ENCODE measurements at regions not wholly inside any gene's neighbourhood (a gene's known extent, or its start where the extent isn't known, plus 50 kb on each side); places are given as distances from the start of the nearest gene placed in this dataset.

DNA sequence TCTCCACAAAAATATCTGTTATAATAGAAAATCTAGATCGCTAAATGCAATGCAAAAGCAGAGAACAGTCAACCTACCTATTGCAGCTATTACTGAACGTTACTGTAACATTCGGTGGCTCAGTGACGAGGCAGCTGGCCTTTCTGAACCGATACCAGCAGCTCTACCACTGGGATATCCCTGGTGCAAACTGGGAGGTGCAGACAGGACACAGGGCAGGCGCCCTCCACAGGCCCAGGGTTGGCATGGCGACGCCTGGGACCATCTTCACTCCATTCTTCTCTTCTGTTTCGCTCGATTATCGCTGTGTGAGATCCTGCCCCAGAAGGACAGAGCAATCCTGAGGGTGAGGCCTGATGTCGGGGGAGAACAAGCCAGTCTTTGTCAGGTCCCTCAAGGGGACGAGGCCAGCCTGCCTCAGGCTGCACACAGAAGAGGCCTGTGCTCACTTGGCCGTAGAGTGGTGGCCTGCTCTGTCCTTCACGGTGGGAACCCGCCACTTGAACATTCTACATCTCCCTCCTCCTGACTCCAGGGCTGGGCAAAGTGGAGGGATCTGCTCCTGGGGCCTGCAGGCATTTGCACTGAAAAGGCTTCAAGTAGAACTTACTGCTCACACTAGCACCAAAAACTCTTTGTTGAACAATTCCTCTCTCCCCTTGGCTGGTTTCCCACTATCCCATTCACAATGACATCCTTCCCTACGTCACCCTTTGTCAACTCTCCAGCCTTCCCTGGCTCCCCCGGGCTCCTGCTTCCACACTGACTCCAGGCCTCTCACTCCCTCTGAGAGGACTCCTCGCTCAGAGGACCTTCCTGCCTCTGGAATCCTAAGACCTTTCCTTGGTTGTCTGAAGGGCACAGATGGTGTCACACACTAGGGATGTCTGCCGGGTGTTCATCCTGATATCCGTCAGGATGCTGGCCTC is 49.7 kb downstream of the CYRIA start:
- DNase-seq, result no peak

DNA sequence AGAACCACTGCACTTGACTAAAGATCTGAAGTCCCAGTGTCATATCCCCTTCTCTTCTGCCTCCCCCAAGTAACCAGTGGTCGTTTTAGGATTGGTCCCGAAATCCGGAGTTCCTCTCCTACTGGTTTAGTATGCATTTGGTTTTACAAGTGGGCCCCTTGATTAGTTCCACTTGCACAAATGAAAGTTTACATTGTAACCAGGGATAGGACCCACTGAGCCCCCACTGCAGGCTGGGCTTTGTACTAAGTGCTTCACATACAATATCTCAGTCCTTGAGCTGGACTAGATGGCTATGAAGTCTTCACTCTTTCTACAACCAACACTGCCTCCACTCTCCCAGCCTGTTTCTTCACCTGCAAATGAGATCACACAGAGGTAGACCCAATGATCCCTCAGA is 50.4 kb downstream of the CYRIA start:
- no peak for DNase-seq

DNA sequence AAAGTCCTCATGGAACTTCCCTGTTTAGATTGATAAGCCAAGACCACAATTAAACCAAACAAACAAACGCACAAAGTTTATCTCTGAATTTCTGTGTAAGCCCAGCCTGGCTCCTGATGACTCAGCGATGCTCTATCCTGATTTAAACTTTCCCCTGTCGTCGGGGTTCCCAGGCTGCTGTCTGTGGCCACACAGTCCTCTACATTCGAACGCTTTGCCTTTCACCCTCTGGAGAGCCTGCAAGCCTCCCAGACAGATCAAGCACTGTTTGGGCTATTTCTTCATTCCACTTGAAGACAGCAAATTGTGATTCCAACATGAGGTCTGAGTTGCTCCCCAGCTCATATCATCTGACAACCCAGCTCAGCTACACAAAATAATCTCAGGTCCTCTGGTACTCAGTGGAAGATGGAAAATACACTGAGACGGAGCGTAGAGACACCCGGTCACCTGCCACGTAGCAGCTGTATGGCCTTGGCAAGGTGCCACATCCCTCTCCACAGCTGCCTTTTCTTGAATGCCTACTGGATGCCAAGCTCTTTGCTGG is 51.2 kb downstream of the CYRIA start:
- DNase-seq, result no peak

DNA sequence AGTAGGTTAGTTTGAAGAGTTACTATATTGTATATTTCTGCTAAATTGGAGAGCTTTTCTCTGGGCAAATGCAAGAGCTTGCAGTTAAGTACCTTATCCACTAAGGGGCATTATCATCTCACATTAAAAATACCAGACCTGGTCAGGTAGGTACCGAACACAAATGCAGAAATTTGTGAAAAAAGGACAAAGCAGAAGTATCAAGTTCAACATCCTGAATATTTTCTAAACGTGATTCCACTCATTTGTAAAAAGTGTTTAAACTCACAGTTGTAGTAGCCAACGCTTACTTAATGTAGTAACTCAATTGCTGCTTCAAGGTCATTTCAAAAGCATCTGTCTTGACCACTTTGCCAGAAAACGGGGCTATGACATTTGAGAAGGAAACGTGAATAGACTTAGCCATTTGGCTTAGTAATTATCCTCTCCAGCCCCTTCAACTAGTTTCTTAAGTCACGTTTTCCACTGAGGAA is 52.1 kb downstream of the CYRIA start:
- no peak for DNase-seq

DNA sequence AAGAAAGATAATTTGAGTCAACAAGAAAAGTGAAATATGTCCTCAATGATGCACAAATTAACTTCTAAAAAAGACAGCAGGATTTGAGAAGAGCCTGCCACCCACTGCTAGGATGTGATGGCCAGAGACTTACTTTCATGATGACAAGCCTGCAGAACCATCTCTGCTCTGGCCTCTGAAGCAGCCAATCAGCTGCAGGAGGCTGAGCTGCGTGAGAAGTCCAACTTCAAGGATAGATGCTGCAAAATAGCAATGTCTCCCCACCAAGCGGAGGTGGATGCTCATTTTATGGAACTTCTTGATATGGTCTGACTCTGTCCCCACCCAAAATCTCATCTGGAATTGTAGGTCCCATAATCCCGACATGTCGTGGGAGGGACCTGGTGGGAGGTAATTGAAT is 53.1 kb downstream of the CYRIA start:
- DNase-seq, result no peak

DNA sequence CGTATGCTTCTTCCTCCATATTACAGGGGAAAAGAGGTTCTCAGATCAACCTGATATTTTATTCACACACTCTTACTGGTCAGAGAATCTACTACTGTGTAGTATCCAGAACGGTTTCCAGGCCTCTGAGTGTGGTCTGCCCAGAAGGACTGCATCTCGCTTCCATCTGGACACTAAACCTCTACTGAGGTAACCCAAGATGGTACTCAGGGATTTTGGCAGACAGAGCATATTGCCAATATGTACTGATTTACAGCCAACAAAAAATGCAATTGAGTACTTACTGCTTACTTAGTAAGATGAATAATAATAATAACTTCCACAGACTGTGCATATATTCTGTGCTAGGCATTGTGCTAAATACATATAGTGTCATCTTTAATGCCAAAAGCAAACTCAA is 55.8 kb downstream of the CYRIA start:
- no peak for DNase-seq

DNA sequence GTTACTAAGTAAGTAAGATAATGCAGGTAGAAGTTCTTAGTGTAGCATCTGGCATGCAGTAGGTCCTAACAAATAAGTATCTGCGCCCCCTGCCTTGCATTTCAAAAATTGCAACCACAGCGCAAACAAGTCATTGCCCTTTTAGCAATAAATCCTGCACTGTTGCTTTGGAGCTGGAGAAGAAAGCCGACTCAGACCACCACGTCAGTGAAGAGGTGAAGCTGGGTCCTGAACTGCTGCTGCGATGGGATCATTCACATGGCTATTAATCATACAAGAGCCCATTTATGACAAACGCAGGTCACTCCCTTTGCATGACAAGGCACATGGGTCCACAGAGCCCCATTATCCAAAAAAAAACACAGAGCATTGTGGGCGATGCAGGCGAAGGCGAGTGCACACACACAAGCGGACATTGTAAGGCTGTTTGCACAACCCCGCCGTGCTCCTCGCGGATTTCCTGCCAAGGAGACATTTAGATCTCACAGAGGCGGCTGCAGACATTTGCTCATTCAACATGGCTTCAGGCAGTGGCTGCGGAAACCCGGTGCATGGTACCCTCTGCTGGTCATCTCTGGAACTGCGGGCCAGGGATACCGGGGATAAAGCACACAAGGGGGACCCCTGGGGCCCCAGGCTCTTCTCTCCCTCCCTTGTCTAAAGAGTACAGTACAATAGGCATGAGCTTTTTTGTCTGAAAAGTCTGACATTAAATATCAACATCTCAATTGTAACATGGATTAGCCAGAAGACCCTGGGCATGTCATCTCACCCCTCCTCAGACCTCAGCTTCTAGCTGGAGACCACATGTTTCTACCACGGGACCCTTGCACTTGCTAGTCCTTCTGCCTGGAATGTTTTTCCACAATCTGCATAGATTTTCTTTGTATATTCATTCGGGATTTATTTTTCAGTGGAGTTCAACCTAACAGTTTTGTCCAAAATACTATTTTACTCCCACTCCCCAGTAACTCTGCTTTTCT is 56.7 kb downstream of the CYRIA start:
- peak; percentile 87 for DNase-seq

DNA sequence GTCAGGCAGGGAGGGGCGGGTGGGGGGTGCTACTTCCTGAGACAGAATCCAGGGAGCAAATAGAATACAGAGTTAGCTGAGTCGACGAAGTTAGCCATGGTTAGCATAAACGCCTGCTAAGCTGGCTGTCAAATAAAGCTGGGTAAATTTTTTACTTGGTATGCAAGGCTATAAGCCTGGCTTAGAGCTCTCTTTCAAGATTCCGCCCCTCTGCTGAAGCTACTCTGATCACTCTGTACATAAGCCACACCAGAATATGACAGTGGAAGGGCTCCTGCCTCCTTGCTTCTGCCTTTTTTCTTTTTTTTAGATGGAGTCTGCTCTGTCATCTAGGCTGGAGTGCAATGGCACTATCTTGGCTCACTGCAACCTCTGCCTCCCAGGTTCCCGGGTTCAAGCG is 58.3 kb downstream of the CYRIA start:
- no peak for DNase-seq

DNA sequence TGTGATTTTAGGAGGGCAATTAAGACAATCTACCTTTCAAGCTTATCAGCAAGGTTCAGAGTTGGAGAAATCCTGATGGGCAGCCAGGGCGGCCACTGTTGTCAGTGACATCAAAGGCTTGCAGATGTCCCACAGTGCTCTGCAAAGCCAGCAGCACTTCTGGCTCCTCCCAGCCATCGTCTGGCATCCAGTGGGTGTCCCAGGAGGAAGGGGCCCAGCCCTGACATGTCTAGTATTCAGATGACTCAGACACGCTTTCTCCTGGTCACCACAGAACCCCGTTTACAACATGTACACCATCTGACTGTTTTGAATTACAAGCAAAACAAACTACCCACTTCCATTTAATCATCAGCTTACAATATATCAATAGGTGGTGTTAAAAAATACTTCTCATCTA is 61.4 kb downstream of the CYRIA start:
- DNase-seq, result no peak

DNA sequence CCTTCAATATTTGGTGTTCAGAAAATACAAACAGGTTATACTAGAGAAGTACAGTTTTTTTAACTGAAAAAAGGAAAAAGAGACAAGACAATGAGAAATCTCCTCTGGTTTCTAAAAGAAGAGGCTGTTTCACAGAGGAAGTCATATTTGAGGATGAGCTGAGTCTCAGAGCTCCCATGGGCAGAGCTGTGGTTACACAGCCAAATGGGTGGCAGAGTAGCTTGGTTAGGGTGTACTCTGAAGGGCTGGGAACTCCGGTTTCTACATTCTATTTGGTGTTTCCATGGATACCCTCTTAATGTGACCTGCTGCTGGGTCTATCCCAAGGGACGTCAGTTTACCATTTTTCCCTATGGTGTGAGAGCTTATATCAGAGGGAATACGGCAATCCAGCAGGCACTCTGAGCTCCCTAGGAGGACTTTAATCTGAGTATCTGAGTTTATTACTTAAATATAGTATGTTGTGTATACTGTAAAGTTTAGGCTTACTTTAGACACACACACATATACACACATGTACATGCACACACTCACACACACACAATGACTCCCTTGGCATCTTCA is 74.2 kb downstream of the CYRIA start:
- DNase-seq, result no peak

DNA sequence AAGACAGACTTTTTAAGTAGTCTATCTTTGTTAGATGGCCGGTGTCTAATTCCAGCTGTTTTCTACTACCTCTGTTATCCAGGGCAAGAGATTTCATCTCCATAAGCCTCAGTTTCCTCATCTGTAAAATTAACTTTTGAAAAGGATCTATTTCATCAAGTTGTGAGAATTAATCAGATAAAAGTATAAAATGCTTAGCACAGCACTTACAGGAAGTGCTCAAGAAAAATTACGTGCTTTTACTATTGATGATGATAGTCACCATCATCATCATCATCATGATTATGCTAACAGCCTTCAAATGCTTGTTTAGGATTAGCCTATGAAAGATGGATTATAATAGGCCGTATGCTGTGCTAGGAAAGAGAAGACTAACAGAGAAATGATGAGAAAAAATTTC is 76.2 kb downstream of the CYRIA start:
- no peak for DNase-seq

DNA sequence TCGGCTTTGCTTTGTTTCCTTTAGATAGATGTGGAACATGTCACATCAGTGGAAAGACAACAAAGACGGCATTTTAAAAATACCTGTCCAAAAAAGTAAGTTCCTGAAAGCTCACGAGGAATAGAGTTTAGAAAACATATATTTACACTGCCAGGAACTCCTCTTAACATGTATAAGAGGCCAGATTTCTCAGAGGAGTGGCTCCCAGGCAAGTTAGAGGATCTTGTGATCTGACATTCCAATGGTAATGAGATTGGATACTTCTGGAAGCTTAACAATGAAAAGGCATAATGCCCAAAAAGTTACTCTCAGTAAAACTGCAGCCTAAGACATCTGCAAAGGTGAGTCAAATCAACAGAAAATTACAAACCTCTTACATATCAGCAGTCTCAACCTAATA is 77.1 kb downstream of the CYRIA start:
- no peak for DNase-seq

DNA sequence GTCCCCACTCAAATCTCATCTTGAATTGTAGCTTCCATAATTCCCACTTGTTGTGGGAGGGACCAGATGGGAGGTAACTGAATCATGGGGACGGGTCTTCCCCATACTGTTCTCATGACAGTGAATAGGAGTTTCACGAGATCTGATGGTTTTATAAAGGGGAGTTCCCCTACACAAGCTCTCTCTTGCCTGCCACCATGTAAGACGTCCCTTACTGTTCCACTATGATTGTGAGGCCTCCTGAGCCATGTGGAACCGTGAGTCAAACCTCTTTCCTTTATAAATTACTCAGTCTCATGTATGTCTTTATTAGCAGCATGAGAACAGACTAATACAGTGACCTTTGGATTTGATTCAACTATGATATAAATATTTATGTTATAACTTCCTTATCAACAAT is 78.0 kb downstream of the CYRIA start:
- DNase-seq, result no peak

DNA sequence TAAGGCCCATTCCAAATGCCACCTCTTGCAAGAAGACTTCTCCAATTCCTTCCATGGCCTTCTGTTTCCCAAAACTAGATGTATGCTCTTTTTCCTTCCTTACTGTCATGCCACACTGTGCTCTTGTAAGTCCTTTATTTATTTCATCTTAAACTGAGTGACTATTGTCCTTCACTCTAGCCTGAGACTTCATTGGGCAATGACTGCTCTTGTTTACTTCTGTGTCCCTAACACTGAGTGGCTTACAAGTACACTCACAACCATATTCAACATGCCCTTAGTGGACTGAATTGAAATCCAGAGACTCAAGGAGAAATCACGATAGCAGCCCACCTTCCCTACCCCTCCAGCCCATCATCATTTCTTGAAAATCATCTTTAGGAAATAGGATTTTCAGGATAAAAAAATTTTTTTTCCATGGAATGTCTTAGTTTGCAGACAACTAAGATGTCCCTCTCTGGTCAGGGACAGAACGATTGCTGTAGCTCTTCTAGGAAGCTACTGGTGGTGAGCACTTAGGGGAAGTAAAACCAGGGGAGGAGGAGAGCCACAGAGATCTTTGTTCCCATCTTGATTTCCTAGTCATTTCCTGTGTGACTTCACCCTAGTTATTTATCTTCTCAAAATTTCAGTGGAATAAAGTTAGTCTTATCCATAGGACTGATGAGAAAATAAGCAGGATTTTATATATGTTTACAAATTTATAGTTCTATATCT is 80.7 kb downstream of the CYRIA start:
- DNase-seq, result no peak

DNA sequence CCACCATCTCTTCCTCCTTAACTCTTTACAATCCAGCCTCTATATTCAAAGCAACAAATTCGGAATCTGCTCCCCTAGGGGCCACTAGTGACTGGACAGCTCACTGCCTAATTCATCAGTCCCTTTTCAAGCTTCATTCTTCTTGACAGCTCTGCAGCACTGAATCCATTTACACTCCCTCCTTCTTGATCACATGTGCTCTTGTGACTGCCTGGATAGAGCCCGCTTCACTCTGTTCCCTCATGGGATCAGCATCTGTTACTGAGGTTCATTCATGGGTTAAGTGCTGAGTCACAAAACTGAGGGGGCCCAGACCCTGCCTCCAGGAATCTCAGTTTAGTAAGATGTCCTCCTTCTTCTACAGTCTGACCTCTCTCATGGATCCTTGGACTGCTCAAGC is 81.5 kb downstream of the CYRIA start:
- no peak for DNase-seq

DNA sequence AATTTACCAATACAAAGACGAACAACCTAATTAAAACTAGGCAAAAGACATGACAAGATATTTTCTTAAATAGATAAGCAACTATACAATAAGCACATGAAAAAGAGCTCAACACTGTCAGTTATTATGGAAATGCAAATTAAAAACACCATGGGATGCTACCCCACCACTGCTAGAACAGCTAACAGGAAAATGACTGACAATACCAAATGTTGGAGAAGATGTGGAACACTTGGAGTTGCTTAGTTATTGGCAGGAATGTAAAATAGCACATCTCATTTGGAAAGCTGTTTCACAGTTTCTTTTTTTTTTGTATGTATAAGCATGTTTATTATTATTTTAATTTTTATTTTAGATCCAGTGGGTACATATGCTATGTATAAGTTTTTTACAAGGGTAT is 84.4 kb downstream of the CYRIA start:
- DNase-seq, result no peak

DNA sequence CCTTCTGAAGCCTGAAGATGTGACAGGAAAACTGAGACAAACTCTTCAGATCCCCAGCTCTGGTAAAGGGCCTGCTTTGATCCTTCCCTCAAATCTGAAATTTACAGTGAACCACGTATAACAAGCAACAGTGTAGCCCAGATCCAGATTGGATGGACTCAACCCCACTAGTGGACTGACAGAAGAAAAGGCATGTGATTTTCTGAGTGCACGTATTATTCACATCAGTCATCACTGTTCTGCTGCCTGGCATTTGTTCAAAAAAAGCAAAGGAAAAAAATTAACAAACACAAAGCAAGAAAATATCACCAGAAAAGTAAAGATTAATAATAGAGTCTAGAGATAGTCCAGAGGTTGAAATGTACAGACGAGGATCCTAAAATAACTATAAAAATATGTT is 87.6 kb downstream of the CYRIA start:
- no peak for DNase-seq

DNA sequence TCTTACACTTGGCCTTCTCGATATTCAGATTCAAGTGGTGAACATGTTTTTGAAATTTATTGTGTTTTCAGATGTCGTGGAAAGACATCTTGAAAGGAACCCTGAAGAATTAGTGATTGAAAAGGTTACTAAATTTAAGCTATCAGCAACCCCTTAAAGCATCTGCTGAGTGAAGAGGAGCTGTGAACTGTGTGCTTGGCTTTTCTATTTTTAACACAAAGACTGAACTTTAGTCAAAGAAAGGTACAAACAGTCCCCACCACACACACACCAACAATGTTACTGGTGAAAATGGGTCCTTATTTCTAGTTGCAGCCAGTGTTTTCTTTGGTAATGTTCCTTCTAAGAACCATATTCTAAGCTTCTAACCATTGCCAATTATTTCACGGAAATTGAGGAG is 95.1 kb downstream of the CYRIA start:
- DNase-seq, result no peak

DNA sequence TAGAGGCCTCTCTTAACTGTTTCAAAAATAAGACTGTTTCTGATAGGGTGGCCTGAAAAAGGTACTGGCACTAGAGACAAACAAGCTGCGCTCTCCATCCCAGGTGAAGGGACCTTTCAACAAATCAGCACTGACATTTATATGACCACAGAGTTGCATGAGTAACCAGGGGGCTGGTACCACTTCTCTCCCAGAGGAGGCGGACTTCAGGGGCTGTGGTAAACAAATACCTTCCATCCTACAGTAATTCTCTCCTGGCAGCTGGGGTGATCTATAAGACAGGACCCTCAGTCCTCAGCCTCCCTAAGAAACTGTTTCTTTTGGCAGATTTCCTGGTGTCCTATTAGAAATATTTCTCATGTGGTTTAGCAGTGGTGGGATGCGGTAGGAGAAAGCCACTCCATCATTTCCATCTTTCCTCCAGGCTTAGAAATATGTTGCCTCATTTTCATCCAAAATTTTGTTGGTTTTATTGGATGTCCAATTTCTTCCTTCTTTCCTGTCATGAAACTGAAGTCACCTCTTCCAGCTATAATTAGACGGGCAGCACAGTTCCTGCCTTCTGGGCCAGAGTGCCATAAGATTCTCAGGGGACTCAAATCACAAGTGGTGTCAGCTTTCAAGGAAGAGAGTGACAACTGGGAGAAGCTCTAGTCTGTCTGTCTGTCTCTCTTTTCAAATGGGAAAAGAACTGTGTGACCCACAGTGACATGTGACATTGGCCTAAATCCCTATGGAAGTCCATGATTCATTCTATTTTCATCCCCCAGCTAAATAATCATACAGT is 96.4 kb downstream of the CYRIA start:
- DNase-seq, result no peak

DNA sequence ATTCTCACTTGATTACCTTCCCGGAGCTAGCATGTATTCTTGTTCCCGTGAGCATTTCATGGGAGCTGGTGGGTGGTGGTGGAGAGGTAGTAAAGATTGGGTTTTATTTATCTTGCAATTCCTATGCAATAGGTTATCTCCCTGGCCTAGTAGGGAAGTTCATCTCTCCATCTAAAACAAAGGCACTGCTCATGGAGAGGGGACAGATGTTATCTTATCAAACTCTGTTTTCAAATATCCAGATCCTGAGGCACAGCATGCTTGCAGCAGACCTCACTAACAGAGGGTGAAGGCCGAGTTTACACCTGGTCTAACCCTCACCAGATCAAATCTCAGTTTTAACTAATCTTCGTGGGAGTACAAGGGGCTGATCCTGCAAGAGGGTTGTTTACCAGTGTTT is 98.9 kb downstream of the CYRIA start:
- DNase-seq, result no peak

DNA sequence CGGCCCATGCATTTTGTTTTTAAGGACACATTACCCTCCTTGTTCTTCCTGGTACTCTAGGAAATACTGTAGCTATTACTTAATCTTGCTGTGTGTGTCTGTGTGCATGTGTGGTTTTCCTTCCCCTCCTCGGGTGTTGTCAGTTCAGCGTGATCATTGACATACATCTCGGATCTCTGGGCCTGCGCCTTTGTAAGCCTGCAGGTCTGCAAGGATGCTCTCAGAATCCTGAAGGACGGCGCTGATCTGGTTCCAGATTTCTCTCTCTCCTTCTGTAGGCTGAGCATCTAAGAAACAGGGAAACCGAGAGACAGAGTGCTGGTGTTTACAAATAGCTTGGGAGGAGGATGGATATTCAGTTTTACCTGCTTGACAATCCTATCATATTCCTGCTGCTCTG is 100.2 kb downstream of the CYRIA start:
- no peak for DNase-seq

DNA sequence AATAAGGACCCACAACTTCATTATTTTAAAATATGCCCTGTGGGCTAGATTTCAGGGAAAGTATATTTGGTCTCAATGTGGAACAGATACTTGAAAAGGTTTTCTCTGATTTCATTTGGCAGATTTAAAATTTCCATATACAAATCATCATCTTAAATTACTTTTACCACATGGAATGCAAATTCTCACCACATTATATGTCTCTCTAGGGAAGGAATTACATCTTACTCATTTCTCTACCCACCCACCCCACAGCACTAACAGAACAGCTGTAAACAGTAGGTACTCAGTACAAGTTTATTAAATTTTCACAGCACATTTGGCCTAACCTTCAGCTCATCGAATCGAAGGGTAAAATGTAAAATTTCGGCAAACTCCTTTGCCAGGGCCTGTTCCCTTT is 104.0 kb downstream of the CYRIA start:
- no peak for DNase-seq
